ENCODE measurements at regions not wholly inside any gene's neighbourhood (a gene's known extent, or its start where the extent isn't known, plus 50 kb on each side); places are given as distances from the start of the nearest gene placed in this dataset.

- Mint-ChIP-seq H3K27ac (ENCODE audit: unreplicated experiment) (no peak overlapping the region), H3K4me3 (ENCODE audit: unreplicated experiment) (no peak overlapping the region), H3K27me3 (ENCODE audit: low read depth, unreplicated experiment) (no peaks in the 10 kb centered on the region), H3K4me1 (ENCODE audit: low read depth, unreplicated experiment) (peaks cover 10% of the 10 kb centered on the region), H3K36me3 (ENCODE audit: low read depth, unreplicated experiment) (no peaks in the 10 kb centered on the region), H3K9me3 (ENCODE audit: unreplicated experiment) (no peaks in the 10 kb centered on the region)
- H3K27me3 ChIP-seq (ENCODE audit: insufficient read depth, low read length): no peaks in the 10 kb centered on the region
- FAIRE-seq (no peak), DNase-seq (ENCODE audit: low read depth) (no peak)
- H3K27ac ChIP-seq (ENCODE audit: low read depth, low read length): no peak overlapping the region
- H4K20me1 ChIP-seq (ENCODE audit: insufficient read depth, low read length): no peaks in the 10 kb centered on the region
- no peaks in the 10 kb centered on the region for H3K4me1 ChIP-seq (ENCODE audit: insufficient read depth, low read length)
- no peaks in the 10 kb centered on the region for H3K36me3 ChIP-seq (ENCODE audit: insufficient read depth, low read length)
- no peak overlapping the region for H3K9ac ChIP-seq (ENCODE audit: low read length)
- H3K4me3 ChIP-seq (ENCODE audit: insufficient read depth, low read depth, low read length): no peak overlapping the region
- H3K79me2 ChIP-seq (ENCODE audit: insufficient read depth, low read length): no peaks in the 10 kb centered on the region
- no peaks in the 10 kb centered on the region for H3K9me3 ChIP-seq (ENCODE audit: insufficient read depth, low read depth, low read length)
- no peak overlapping the region for H3K4me2 ChIP-seq (ENCODE audit: low read length)
- TF ChIP-seq EZH2 (IDR thresholded peaks at IDR 0.05; ENCODE audit: insufficient read depth, low read length): no peak
- TF ChIP-seq, protein P1, sequence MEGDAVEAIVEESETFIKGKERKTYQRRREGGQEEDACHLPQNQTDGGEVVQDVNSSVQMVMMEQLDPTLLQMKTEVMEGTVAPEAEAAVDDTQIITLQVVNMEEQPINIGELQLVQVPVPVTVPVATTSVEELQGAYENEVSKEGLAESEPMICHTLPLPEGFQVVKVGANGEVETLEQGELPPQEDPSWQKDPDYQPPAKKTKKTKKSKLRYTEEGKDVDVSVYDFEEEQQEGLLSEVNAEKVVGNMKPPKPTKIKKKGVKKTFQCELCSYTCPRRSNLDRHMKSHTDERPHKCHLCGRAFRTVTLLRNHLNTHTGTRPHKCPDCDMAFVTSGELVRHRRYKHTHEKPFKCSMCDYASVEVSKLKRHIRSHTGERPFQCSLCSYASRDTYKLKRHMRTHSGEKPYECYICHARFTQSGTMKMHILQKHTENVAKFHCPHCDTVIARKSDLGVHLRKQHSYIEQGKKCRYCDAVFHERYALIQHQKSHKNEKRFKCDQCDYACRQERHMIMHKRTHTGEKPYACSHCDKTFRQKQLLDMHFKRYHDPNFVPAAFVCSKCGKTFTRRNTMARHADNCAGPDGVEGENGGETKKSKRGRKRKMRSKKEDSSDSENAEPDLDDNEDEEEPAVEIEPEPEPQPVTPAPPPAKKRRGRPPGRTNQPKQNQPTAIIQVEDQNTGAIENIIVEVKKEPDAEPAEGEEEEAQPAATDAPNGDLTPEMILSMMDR (IDR thresholded peaks at IDR 0.05; ENCODE audit: insufficient read depth, low read depth, low read length): no peak
- no peak overlapping the region for H2AFZ ChIP-seq (ENCODE audit: low read depth, low read length)
Measured at GRCh38 chr9:13026956-13027355, 252.1 kb downstream of the LURAP1L start.

- no peak overlapping the region for H3K4me3 ChIP-seq (ENCODE audit: insufficient read depth, low read depth, low read length)
- no peak overlapping the region for H3K27ac Mint-ChIP-seq (ENCODE audit: unreplicated experiment)
- H3K36me3 ChIP-seq (ENCODE audit: insufficient read depth, low read length): no peaks in the 10 kb centered on the region
- no peaks in the 10 kb centered on the region for H3K4me1 ChIP-seq (ENCODE audit: insufficient read depth, low read length)
- peaks cover 5% of the 10 kb centered on the region for H3K4me1 Mint-ChIP-seq (ENCODE audit: low read depth, unreplicated experiment)
- TF ChIP-seq, protein P1 (IDR thresholded peaks at IDR 0.05; ENCODE audit: insufficient read depth, low read depth, low read length): no peak
- no peak for TF ChIP-seq EZH2 (IDR thresholded peaks at IDR 0.05; ENCODE audit: insufficient read depth, low read length)
- no peaks in the 10 kb centered on the region for H3K9me3 ChIP-seq (ENCODE audit: insufficient read depth, low read depth, low read length)
- H3K4me2 ChIP-seq (ENCODE audit: low read length): no peak overlapping the region
- no peaks in the 10 kb centered on the region for H3K36me3 Mint-ChIP-seq (ENCODE audit: low read depth, unreplicated experiment)
- no peak overlapping the region for H3K4me3 Mint-ChIP-seq (ENCODE audit: unreplicated experiment)
- H3K27me3 Mint-ChIP-seq (ENCODE audit: low read depth, unreplicated experiment): no peaks in the 10 kb centered on the region
- H3K9me3 Mint-ChIP-seq (ENCODE audit: unreplicated experiment): no peaks in the 10 kb centered on the region
- H2AFZ ChIP-seq (ENCODE audit: low read depth, low read length): no peak overlapping the region
- DNase-seq (ENCODE audit: low read depth) (no peak), FAIRE-seq (no peak)
- H4K20me1 ChIP-seq (ENCODE audit: insufficient read depth, low read length): no peaks in the 10 kb centered on the region
- H3K79me2 ChIP-seq (ENCODE audit: insufficient read depth, low read length): no peaks in the 10 kb centered on the region
- no peak overlapping the region for H3K27ac ChIP-seq (ENCODE audit: low read depth, low read length)
- no peak overlapping the region for H3K9ac ChIP-seq (ENCODE audit: low read length)
- H3K27me3 ChIP-seq (ENCODE audit: insufficient read depth, low read length): no peaks in the 10 kb centered on the region
Measured at GRCh38 chr9:13027879-13028278, 251.6 kb downstream of the MPDZ start.

DNA sequence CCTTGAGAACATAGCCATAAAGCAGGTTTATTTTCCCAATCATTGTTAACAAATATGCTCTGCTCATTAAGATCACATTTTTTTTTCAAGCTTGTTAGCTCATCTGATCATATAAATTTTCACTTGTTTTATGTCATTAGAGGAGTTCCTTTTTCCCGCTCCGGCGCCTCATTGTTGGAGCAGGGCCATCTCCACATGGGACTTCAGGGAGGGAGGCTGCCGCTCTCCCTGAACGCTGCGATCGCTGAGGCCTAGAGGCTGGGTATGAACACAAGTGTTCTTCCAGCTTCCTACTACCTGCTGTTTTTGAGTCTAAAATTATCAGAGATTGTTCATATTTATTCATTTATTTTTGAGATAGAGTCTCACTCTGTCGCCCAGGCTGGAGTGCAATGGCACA is 246.9 kb downstream of the MPDZ start:
- H3K9ac ChIP-seq (ENCODE audit: low read length): no peak overlapping the region
- Mint-ChIP-seq H3K4me3 (ENCODE audit: unreplicated experiment) (no peak overlapping the region), H3K27me3 (ENCODE audit: low read depth, unreplicated experiment) (no peaks in the 10 kb centered on the region), H3K27ac (ENCODE audit: unreplicated experiment) (no peak overlapping the region), H3K36me3 (ENCODE audit: low read depth, unreplicated experiment) (no peaks in the 10 kb centered on the region), H3K9me3 (ENCODE audit: unreplicated experiment) (no peaks in the 10 kb centered on the region), H3K4me1 (ENCODE audit: low read depth, unreplicated experiment) (peaks cover 10% of the 10 kb centered on the region)
- FAIRE-seq (no peak), DNase-seq (ENCODE audit: low read depth) (no peak)
- H3K27ac ChIP-seq (ENCODE audit: low read depth, low read length): no peak overlapping the region
- H3K36me3 ChIP-seq (ENCODE audit: insufficient read depth, low read length): no peaks in the 10 kb centered on the region
- no peaks in the 10 kb centered on the region for H3K79me2 ChIP-seq (ENCODE audit: insufficient read depth, low read length)
- peaks cover 3% of the 10 kb centered on the region for H3K27me3 ChIP-seq (ENCODE audit: insufficient read depth, low read length)
- no peak overlapping the region for H3K4me2 ChIP-seq (ENCODE audit: low read length)
- H3K9me3 ChIP-seq (ENCODE audit: insufficient read depth, low read depth, low read length): no peaks in the 10 kb centered on the region
- no peak overlapping the region for H3K4me3 ChIP-seq (ENCODE audit: insufficient read depth, low read depth, low read length)
- no peak overlapping the region for H2AFZ ChIP-seq (ENCODE audit: low read depth, low read length)
- TF ChIP-seq, protein P1 (IDR thresholded peaks at IDR 0.05; ENCODE audit: insufficient read depth, low read depth, low read length): no peak
- TF ChIP-seq EZH2 (IDR thresholded peaks at IDR 0.05; ENCODE audit: insufficient read depth, low read length): no peak
- H4K20me1 ChIP-seq (ENCODE audit: insufficient read depth, low read length): no peaks in the 10 kb centered on the region
- peaks cover 3% of the 10 kb centered on the region for H3K4me1 ChIP-seq (ENCODE audit: insufficient read depth, low read length)
